HG03457 (cell line): ENCODE measurements at regions not wholly inside any gene's neighbourhood (a gene's known extent, or its start where the extent isn't known, plus 50 kb on each side); places are given as distances from the start of the nearest gene placed in this dataset.
"Not testable (repeated sequence)": the region's sequence is repeated elsewhere in the genome, so short reads cannot be mapped to it uniquely, and the experiment has no call there.

Source experiments
- ATAC-seq: cut with Tn5 transposase; IDR thresholded peaks from one replicate; pipeline ENCODE4 v1.9.1; 2021; ENCODE audit warnings: moderate number of reproducible peaks; ENCODE audit not compliant: unreplicated experiment

DNA sequence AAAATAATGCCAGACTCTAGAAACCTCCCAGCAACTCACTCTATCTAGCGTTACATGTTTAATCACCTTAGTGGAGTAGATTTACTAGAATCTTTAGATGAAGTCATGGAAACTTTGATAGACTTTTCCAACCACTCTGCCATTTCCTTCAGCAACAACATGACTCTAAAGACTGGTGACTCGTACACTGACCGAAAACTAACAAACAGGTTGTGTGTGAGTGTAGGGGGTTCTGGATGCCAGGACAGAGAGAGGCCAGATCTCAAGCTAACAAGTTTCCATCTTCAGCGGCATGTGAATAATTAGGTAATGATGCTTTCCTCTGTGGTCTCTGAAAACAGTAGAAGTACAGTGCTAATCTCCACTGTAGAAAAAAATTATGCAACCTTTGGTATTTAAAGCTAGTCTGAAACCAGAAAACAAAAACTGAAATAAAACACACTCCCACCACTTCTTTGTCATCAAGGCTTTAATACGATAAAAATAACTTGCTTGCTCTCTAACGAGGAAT is 286.4 kb downstream of the PRDM5 start:
- no peak for ATAC-seq

DNA sequence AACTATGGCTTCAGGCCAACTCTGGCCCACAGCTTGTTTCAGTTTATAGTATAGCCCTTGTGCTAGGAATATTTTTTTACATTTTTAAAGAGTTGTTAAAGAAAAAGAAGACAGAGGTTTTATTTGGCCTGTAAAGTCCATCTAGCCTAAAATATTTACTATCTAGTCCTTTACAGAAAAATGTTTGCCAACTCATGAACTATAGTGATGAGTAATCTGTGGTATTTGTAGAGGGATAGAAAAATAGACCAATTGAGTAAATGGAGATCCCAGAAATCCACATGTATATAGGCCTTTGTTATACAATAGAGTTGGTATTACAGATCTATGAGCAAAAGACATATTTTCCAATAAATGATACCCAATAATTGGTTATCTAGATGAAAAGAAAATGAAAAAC is 288.7 kb downstream of the PRDM5 start:
- ATAC-seq, result no peak

DNA sequence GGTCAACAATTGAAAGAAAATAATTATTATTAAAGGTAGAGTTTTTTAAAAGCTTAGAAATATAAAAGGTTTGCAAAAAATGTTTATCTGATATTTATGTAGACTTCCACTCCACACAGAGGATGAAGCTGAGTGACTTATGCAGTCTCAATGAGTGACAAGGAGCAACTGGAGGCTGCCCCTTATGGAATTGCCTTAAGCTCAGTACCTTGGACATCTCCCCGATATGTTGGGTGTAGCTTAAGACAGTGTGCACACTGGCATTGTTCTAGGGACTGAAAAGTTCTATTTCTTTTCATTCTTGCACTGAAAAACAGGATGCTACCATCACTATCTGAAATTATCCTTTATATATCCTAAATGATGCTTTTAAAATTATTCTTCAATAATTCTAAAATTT is 292.1 kb downstream of the PRDM5 start:
- no peak for ATAC-seq

DNA sequence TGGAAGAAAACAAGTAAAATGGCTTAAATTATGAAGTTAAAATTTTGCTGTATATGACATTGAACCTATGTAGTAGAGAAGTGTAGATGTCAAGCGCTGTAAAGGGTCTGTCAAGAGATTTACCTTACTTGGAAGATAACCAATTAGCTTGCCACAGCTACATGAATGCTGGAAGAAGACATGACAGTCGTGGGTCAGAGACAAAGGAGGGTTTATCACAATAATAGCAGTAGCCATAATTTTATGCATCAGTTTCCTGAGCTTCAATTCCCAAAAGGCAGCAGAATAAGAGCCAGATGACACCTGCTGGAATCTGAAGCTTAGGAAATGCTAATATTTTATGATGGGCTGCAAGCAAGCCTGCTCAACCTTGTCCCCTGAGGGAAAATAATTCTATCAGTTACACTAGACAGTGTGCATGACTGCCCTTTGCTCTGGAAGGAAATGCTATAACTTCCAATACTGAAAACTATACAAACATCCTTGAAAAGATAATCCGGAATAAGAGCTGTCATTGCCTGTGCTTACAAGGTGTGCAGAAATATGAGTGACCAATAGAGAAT is 292.9 kb downstream of the PRDM5 start:
- ATAC-seq, result no peak

DNA sequence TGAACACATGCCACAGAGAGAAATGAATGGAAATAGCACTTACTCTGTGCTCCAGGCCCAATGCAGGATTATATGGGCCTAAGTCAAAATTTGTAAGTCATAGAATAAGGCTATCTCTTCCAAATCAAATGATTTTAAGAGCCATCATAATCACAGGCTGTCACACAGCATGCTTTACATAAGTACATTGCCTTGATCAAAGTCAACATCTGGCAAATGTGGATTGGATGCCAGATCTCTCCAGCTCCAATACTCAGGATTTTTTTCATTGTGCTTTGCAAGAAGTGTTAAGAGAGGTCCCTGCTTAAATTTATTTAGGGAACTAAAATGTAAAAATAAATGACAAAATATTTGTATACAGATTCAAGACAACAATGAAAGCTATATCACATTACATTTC is 299.9 kb downstream of the PRDM5 start:
- ATAC-seq, result no peak

DNA sequence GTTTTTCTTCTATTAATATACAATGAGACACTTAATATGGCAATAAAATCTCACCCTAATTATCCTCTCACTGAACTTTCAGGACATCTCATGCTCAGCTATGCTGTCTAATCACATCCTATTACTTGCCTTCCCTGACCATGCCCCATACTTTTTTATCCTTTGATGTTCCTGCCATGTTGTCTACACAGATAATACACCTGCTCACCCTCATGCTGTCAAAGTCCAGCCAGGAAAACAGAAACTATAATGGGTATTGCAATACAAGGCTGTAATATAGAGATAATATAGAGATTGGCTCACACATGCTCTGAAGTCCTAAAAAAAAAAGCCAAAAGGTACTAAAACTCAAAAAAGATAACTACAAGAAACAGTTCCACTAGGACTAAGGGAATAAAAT is 305.4 kb downstream of the PRDM5 start:
- ATAC-seq, result no peak

DNA sequence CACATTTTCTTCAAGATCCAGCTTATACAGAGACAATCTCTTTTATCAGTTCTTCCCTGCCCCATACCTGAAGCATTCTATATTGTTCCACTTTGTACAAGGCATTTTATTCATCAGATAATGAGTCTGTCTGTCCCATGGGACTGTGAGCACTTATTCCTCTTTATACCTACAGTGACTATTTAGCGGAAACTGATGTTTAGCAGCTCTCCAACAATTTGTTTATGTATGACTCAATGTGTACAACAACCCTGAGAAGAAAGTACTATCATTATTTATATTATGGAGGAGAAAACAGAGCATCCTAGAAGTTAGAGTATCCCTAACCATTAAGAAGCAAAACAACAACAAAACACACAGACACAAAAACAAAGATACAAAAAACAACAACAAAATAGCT is 306.5 kb downstream of the PRDM5 start:
- no peak for ATAC-seq

DNA sequence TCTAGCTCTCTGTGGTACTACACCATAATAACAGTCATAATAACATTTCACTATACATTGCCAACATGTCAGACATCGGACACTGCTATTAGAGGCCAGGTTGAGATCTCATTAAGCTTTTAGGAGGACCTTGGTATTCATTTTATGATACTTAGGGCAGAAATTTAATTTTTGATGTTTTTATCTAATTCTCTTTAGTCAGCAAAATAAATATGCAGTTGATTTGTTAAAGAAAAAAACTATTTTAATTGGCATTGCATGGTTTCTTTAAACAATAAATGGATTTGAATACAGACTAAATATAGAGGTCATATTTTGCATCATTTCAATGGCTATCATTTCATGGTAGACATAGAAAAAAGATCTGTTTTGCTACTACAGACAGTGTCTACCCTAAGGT is 308.7 kb downstream of the PRDM5 start:
- no peak for ATAC-seq

DNA sequence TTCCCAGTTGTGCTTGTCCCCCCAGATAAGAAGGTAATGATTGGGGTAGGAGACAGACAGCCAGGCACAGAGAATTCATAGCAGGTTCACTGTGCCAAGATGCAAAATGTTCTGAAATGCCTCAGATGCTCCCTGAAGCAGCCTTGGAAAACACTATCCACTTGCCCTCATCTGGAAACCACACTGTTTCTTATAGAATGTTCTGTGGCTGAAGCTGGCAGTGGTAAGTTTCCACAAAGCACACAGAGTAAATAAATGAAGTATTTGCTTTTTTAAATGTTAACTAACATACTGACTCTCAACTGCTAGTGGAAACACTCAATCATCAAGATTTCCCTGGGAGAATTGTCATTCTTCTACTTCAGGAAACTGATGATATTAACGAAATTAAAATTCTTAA is 311.4 kb downstream of the PRDM5 start:
- no peak for ATAC-seq

DNA sequence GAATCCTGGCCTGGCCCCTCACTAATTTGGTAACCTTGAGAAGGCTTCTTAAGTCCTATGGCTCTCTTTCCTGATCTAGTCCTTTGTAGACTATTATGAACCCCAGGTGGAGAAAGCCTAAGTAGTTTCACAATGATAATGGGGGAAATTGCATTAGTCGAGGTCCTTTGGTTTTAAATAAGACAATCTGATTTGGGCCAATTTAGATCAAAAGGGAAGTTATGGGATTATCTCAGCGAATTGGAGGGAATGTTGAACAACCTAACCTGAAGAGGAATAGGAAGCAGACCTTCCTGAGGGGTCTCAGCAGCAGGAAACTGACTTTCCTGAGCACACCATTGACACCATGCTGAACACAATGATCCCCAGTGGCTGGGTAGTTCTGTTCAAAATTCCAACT is 331.5 kb downstream of the PRDM5 start:
- ATAC-seq, result no peak

DNA sequence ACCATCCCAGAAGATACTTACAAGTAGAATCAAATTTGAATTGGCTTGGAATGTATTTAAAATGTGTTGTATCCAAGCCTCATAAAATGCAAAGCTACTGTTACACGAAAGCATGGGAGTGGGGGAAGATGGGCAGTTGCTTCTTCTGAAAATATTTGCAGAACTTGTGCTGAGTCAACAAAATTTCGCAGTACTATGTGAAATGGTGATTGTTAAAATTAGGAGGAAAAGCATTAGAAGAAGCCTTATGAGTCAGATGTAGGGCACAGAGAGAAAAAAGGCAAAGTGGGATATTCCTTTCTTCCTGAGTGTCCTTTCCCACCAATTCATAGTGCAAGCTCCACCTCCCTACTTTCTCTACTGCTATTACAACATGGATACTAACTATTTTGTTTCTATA is 332.7 kb downstream of the PRDM5 start:
- ATAC-seq, result no peak

DNA sequence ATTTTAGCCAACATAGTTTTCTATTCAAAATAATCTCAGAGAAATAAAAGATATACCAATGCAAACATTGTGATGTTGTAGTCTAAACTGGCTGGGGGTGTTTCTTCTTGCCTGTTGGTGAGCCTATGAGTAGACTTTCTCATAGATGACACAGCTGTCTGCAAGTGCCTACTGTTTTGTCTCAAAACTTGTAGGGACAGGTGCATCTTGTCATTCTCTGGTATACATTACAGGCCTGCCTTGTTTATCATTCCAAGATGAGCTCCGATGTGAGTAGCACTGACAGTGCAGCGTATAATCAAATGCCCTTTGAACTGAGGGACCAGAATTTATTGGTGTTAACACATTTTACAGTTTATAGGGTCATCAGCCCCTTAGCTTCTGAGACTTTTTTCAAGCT is 353.8 kb downstream of the PRDM5 start:
- no peak for ATAC-seq

DNA sequence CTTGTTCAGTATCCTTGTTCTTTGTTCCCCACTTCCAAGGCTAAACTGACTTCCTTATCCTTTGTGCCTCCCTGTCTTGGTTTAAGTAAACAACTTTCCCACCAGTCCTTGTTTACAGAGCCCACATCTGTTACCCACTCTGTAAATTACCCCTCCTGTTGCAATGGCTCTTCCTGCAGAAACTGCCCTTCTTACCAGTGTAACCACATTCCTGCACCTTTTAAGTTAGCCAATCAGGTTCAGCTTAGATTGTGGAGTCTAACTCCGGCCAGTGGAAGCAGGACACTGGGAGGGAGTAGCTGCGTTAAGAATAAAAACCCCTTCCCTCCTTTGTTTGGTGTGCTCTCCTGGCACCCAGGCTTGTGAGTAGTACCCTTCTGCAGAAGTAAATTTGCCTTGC is 360.9 kb downstream of the PRDM5 start:
- no peak for ATAC-seq

DNA sequence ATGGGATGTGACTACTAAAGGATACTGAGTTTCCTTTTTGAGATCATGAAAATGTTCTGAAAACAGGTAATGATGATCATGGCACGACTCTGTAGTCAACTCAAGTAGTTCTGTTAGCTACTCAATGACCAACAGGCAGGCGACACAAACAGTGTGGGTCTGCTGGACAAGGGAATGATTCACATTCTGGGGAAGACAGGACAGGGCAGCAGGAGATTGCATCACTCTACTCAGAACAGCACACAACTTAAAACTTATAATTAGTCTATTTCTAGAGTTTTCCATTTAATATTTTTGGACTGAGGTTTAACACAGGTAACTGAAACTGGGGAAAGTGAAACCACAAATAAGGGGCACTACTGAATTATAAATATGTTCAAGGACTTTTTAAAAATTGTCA is 365.2 kb downstream of the PRDM5 start:
- ATAC-seq, result no peak

DNA sequence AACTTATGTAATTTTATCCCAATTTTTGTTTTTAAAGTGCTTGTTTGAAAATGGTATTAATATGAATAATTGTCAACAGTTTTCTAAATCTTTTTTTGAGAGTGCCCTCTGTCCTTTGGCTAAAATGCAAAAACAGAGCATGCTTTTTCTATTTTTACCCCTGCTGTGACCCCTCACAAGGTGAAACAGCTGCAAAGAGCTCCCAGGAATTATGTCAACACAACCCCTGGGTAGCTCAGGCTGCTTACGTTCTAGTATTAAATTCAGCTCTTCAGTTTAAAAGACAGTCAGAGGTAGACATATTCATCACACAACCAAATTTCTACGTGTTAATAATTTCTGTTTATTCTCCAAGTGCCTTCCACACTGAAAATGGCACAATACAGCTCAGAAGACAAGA is 367.5 kb downstream of the PRDM5 start:
- no peak for ATAC-seq

DNA sequence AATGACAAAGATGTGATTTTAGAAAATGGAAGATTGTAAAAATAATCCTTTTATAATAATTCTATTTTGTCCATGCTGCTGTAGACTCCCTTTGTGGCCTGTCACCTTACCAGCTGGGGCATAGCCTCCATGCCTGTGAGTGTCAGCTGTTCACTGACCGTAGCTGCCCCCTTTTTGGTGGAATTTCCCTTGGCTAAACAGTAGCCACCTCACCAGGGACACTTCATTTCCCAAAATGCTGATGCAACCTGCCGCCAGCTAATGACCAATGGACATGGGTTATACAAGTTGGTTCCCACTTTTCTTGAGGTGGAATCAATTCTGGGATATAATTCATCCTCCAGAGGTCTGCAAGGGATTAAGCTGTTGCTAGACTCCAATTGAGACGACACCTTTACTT is 368.4 kb downstream of the PRDM5 start:
- no peak for ATAC-seq

DNA sequence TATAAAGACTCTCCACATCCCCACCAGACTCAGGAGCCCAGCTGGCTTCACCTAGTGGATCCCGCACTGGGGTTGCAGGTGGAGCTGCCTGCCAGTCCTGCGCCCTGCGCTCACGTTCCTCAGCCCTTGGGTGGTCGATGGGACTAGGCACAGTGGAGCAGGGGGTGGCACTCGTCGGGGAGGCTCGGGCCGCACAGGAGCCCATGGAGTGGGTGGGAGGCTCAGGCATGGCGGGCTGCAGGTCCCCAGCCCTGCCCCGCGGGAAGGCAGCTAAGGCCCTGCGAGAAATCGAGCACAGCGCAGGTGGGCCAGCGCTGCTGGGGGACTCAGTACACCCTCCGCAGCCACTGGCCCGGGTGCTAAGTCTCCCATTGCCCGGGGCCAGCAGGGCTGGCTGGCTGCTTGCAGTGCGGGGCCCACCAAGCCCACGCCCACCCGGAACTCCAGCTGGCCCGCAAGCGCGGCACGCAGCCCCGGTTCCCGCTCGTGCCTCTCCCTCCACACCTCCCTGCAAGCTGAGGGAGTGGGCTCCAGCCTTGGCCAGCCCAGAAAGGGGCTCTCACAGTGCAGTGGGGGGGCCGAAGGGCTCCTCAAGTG is 371.8 kb downstream of the PRDM5 start:
- not testable (repeated sequence) for ATAC-seq

DNA sequence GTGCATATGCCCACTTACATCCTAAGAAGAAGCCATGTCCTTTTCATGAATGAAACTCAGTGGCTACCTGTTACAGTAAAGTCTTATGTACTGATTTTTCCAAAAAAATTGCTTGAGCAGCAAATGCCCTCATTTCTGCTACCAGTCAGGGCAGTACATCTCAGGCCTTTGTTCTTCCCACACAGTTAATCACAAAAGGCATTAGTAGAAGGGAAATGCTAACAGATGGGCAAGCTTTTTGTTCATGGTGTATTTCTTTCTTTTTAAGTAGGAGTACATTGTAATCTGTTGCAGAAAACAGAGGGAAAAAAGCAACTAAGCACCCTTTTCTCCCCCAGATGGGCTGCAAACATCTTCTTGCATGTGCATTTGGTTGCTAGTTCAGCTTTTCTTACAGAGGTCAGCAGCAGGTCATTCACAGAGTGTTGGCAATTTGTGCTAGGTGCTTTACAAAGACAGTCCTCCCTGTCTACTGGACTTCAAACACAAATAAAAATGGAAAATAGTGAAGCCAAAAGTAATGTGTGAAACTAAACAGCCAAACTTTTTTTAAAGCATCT is 373.4 kb downstream of the PRDM5 start:
- ATAC-seq, result no peak

DNA sequence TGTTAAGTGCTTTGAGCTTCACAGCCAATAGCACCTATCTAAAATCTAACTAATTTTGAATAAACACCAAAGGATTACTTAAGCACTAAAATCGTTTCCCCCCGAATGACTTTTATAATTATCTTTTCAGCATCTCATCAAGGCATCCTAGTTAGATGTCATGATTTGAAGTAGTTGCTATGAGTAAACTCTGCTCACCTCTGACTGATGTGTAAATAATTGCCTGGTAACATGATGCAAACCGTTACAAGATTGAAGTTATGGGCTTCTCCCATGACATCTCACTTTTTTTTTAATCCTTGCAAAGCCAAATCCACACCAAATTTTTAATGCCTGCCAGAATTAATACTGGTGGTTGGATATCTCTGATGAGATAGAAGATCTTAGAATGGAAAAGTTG is 377.1 kb downstream of the PRDM5 start:
- ATAC-seq, result no peak

DNA sequence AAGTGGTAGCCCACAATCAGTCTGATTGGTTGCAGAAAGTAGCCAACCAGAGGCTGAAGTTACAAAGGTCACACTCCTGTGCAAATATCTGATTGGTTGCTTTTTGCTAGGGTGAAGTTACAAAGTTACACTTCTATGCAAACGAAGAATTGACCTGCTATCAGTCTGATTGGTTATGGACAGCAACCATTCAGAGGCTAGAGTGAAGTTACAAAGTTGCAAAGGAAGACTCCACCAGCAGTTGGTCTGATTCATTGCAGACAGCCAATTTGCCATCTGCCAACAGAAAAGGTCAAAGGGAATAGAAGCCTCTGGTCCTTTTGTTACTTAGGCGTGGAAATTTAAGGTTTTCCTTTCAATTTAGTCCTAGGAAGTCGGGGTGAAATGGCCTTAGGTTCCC is 377.7 kb downstream of the PRDM5 start:
- ATAC-seq, result no peak

DNA sequence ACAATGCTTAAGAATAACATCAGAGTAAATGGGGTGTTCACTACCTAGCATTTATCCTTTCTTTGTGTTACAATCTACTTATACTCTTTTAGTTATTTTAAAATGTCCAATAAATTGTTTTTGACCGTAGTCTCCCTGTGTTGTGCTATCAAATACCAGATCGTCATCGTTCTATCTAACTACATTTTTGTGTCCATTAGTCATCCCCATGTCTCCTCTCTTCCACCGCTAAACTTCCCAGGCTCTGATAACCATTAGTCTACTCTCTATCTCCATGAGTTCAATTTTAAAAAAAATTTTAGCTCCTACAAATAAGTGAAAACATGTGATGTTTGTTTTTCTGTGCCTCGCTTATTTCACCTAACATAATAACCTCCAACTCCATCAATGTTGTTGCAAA is 381.9 kb downstream of the PRDM5 start:
- no peak for ATAC-seq

DNA sequence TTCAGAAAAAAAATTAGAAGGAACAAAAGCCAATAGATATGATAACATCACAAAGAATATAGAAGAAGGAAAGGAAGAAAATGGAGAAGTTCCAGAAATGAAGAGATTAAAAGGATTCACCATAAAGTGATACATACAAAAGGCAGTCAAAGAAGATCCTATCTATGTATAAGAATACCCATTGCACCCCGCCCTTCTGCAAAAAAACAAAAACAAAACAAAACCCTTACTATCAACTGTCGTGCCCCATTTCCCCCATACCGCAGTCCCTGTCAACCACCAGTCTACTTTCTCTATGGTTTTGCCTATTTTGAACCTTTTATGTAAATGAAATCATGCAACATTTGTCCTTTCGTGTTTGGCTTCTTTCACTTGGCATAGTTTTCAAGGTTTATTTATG is 385.6 kb downstream of the PRDM5 start:
- ATAC-seq, result no peak

DNA sequence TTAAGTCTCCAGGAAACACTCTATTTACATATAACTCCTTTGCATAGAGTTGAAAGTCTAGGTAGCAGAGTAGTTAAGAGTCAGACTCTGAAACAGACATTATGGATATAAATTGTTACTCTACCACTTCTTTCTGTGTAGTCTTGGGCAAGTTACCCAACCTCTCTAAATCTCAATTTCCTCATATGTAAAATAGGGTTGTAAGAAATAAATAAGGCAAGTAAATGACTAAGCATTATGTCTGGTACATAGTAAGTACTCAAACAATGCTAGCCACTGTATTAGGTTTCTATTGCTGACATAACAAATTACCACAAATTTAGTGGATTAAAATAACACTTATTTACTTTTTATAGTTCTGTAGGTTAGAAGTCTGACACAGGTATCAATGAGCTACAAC is 394.1 kb downstream of the PRDM5 start:
- ATAC-seq, result no peak
